ENCODE measurements at regions not wholly inside any gene's neighbourhood (a gene's known extent, or its start where the extent isn't known, plus 50 kb on each side); places are given as distances from the start of the nearest gene placed in this dataset.

GRCh38 chr1:143672983-143673382, 298.8 kb downstream of the FAM72C start:
- TF ChIP-seq CTCF (conservative IDR thresholded peaks at IDR 0.05; ENCODE audit: low read depth in 2 of 2) (no peak), REST (IDR thresholded peaks at IDR 0.05; ENCODE audit: unreplicated experiment) (no peak), EZH2 (IDR thresholded peaks at IDR 0.05; ENCODE audit: low read depth, unreplicated experiment) (no peak)

Measured in GM23338 (cell line).